IMR-90 (cell line): ENCODE measurements at regions not wholly inside any gene's neighbourhood (a gene's known extent, or its start where the extent isn't known, plus 50 kb on each side); places are given as distances from the start of the nearest gene placed in this dataset.

Experiments
- ATAC-seq: fragments of 200-7000 bp; cut with Tn5 transposase; 2 replicates; pipeline ENCODE4 v1.9.1; 2020; ENCODE audit warnings: low read depth, mild to moderate bottlenecking, moderate library complexity
- BruUV-seq: library from RNA; stranded (reverse); fragments of 400-500 nt; replicated peaks from 2 replicates; lab custom pipeline; 2021; lab: Mats Ljungman, UMichigan
- CTCF ChIA-PET: fragments of 300-600 bp; formaldehyde crosslinking; extraction: SDS; loops from one replicate; lab custom pipeline; 2021; ENCODE audit warnings: antibody characterized with exemption; lab: Yijun Ruan, JAX
- POLR2A ChIA-PET: fragments of 300-600 bp; sonication (Branson Sonifier 250); formaldehyde crosslinking; loops from one replicate; lab custom pipeline; 2022; ENCODE audit warnings: antibody characterized with exemption; ENCODE audit not compliant: unreplicated experiment; lab: Charles Lee
- DNase-seq: peaks from one replicate; pipeline ENCODE4 v3.0.0; 2013
- H2AFZ ChIP-seq: replicated peaks from 2 replicates; pipeline ENCODE3; 2013; ENCODE audit warnings: low read length, mild to moderate bottlenecking; ENCODE audit not compliant: poor library complexity
- H2AK5ac ChIP-seq: 2 replicates; pipeline ENCODE4 v1.6.1; 2013; ENCODE audit warnings: low read depth, low read length, inconsistent platforms
- H2AK9ac ChIP-seq: replicated peaks from 2 replicates; pipeline ENCODE3; 2013; ENCODE audit warnings: mild to moderate bottlenecking, low read depth, low read length, moderate library complexity; ENCODE audit not compliant: poor library complexity
- H2BK120ac ChIP-seq: 2 replicates; pipeline ENCODE4 v1.6.1; 2013; ENCODE audit warnings: low read depth, low read length, inconsistent platforms
- H2BK15ac ChIP-seq: 3 replicates; pipeline ENCODE4 v1.6.1; 2013; ENCODE audit warnings: low read depth, low read length, inconsistent platforms
- H2BK20ac ChIP-seq: 2 replicates; pipeline ENCODE4 v1.6.1; 2013; ENCODE audit warnings: low read depth, mild to moderate bottlenecking, inconsistent platforms, low read length, moderate library complexity
- H2BK5ac ChIP-seq: 2 replicates; pipeline ENCODE4 v1.6.1; 2013; ENCODE audit warnings: mild to moderate bottlenecking, low read depth, low read length, inconsistent platforms; ENCODE audit not compliant: poor library complexity, severe bottlenecking
- H3K14ac ChIP-seq: replicated peaks from 2 replicates; pipeline ENCODE4 v1.6.1; 2013; ENCODE audit warnings: low read depth, low read length, inconsistent platforms
- H3K18ac ChIP-seq: 2 replicates; pipeline ENCODE4 v1.6.1; 2013; ENCODE audit warnings: low read depth, low read length, control low read depth
- H3K23ac ChIP-seq: 2 replicates; pipeline ENCODE4 v1.6.1; 2013; ENCODE audit warnings: low read depth, low read length, inconsistent platforms
- H3K27ac ChIP-seq: 2 replicates; pipeline ENCODE4 v1.5.1; 2013; ENCODE audit warnings: mild to moderate bottlenecking, control low read depth, low read length; ENCODE audit not compliant: insufficient read depth
- H3K27me3 ChIP-seq: 2 replicates; pipeline ENCODE4 v1.6.1; 2013; ENCODE audit warnings: low read length; ENCODE audit not compliant: control insufficient read depth, insufficient read depth
- H3K36me3 ChIP-seq: 2 replicates; pipeline ENCODE4 v1.6.1; 2013; ENCODE audit warnings: low read length, mixed read lengths; ENCODE audit not compliant: control insufficient read depth, insufficient read depth
- H3K4ac ChIP-seq: 2 replicates; pipeline ENCODE4 v1.6.1; 2013; ENCODE audit warnings: low read depth, low read length, inconsistent platforms
- H3K4me1 ChIP-seq: 2 replicates; pipeline ENCODE4 v1.6.1; 2013; ENCODE audit warnings: low read length, mixed read lengths; ENCODE audit not compliant: control insufficient read depth, insufficient read depth
- H3K4me2 ChIP-seq: 2 replicates; pipeline ENCODE4 v1.6.1; 2013; ENCODE audit warnings: low read depth, mild to moderate bottlenecking, control low read depth, low read length, moderate library complexity
- H3K4me3 ChIP-seq: 2 replicates; pipeline ENCODE4 v1.5.1; 2013; ENCODE audit warnings: low read depth, mild to moderate bottlenecking, control low read depth, low read length, moderate library complexity; ENCODE audit not compliant: insufficient read depth
- H3K56ac ChIP-seq: 2 replicates; pipeline ENCODE4 v1.6.1; 2013; ENCODE audit warnings: low read length, inconsistent platforms; ENCODE audit not compliant: insufficient read depth; ENCODE audit errors: extremely low read depth
- H3K79me1 ChIP-seq, 2 experiments: 2 replicates each; pipeline ENCODE4 v1.6.1; 2013; ENCODE audit warnings: low read length in 2 of 2, inconsistent platforms in 1 of 2, low read depth in 1 of 2
- H3K9ac ChIP-seq: 2 replicates; pipeline ENCODE4 v1.6.1; 2013; ENCODE audit warnings: low read depth, low read length, control low read depth
- H3K9me1 ChIP-seq: 2 replicates; pipeline ENCODE4 v1.6.1; 2013; ENCODE audit warnings: low read length, inconsistent platforms; ENCODE audit not compliant: insufficient read depth
- H3K9me3 ChIP-seq: 2 replicates; pipeline ENCODE4 v1.6.1; 2013; ENCODE audit warnings: low read length; ENCODE audit not compliant: control insufficient read depth, insufficient read depth
- H4K20me1 ChIP-seq: 2 replicates; pipeline ENCODE4 v1.6.1; 2013; ENCODE audit warnings: low read length, inconsistent platforms; ENCODE audit not compliant: insufficient read depth
- H4K5ac ChIP-seq: 2 replicates; pipeline ENCODE4 v1.6.1; 2013; ENCODE audit warnings: mild to moderate bottlenecking, low read depth, low read length, control low read depth
- H4K8ac ChIP-seq, 2 experiments: 2 replicates each; pipeline ENCODE4 v1.6.1; 2013; ENCODE audit warnings: low read depth in 2 of 2, low read length in 2 of 2, control low read depth in 1 of 2, inconsistent platforms in 1 of 2
- H4K91ac ChIP-seq: 2 replicates; pipeline ENCODE4 v1.6.1; 2013; ENCODE audit warnings: low read depth, low read length, inconsistent platforms; ENCODE audit not compliant: insufficient read depth
- BHLHE40 ChIP-seq: fragments of 150-350 bp; IDR thresholded peaks from 2 replicates; pipeline ENCODE4 v1.6.1; 2016; ENCODE audit warnings: mild to moderate bottlenecking, low read depth, low read length
- CEBPB ChIP-seq: IDR thresholded peaks from 2 replicates; pipeline ENCODE4 v1.6.1; 2012; ENCODE audit warnings: low read depth, low read length, improper control_type of control experiment
- FOS ChIP-seq: fragments of 150-350 bp; IDR thresholded peaks from 2 replicates; pipeline ENCODE4 v1.6.1; 2016; ENCODE audit warnings: low read depth, low read length
- MAFK ChIP-seq: IDR thresholded peaks from 2 replicates; pipeline ENCODE4 v1.6.1; 2012; ENCODE audit warnings: low read depth, low read length, improper control_type of control experiment
- MAZ ChIP-seq: IDR thresholded peaks from 2 replicates; pipeline ENCODE4 v1.6.1; 2012; ENCODE audit warnings: low read depth, mild to moderate bottlenecking, low read length, improper control_type of control experiment, moderate library complexity, borderline replicate concordance
- MXI1 ChIP-seq: IDR thresholded peaks from 2 replicates; pipeline ENCODE4 v1.6.1; 2012; ENCODE audit warnings: low read depth, mild to moderate bottlenecking, low read length, moderate library complexity, borderline replicate concordance
- NFE2L2 ChIP-seq: fragments of 150-350 bp; IDR thresholded peaks from 2 replicates; pipeline ENCODE4 v1.6.1; 2016; ENCODE audit warnings: low read depth, mild to moderate bottlenecking, low read length
- POLR2A ChIP-seq: IDR thresholded peaks from 2 replicates; pipeline ENCODE4 v1.6.1; 2012; ENCODE audit warnings: mild to moderate bottlenecking, low read depth, low read length
- RAD21 ChIP-seq: IDR thresholded peaks from 2 replicates; pipeline ENCODE4 v1.6.1; 2012; ENCODE audit warnings: low read length, improper control_type of control experiment
- RCOR1 ChIP-seq: IDR thresholded peaks from 2 replicates; pipeline ENCODE4 v1.6.1; 2012; ENCODE audit warnings: mild to moderate bottlenecking, low read length, improper control_type of control experiment; ENCODE audit not compliant: insufficient replicate concordance
- RFX5 ChIP-seq: IDR thresholded peaks from 2 replicates; pipeline ENCODE4 v1.8.0; 2012; ENCODE audit warnings: low read depth, mild to moderate bottlenecking, low read length, moderate library complexity
- SMC3 ChIP-seq: fragments of 150-350 bp; IDR thresholded peaks from 2 replicates; pipeline ENCODE4 v1.6.1; 2016; ENCODE audit warnings: low read depth, mild to moderate bottlenecking, antibody characterized with exemption, low read length, moderate library complexity
- WGBS, 2 experiments: methylation state at CpG; one replicate each; pipeline versions ENCODE4 v1.1.5 to v1.1.7; 2013; ENCODE audit warnings: missing lambda C conversion rate in 2 of 2; ENCODE audit not compliant: insufficient read length in 1 of 2; ENCODE audit errors: extremely low coverage in 2 of 2; 5-methylcytosine and 5-hydroxymethylcytosine counted together
- dilution Hi-C: fragments of 300-500 bp; cut with HindIII; formaldehyde crosslinking; loops from one replicate; pipeline ENCODE4 v1.14.3; 2018; ENCODE audit warnings: low sequenced_read_pairs; ENCODE audit not compliant: unreplicated experiment
- in situ Hi-C: fragments of 300-500 bp; cut with MboI; formaldehyde crosslinking; loops from 3 replicates; pipeline ENCODE4 v1.14.3; 2019; ENCODE audit warnings: low sequenced_read_pairs, inconsistent platforms, mixed read lengths
- intact Hi-C: fragments of 100-400 bp; cut with micrococcal nuclease; formaldehyde crosslinking; loops from 2 replicates; pipeline ENCODE4 v1.10.0; 2022
- TF ChIP-seq, protein P1 (sequence below): conservative IDR thresholded peaks from 2 replicates; pipeline ENCODE4 v1.5.1; 2012; ENCODE audit warnings: mild to moderate bottlenecking, low read depth, low read length, improper control_type of control experiment
- TF ChIP-seq, protein P2 (sequence below): fragments of 150-350 bp; IDR thresholded peaks from 2 replicates; pipeline ENCODE4 v1.6.1; 2017; ENCODE audit warnings: mild to moderate bottlenecking, antibody characterized with exemption, low read length, low read depth
- TF ChIP-seq, protein P3 (sequence below): fragments of 150-350 bp; IDR thresholded peaks from 2 replicates; pipeline ENCODE4 v1.6.1; 2016; ENCODE audit warnings: low read depth, mild to moderate bottlenecking, low read length, moderate library complexity, borderline replicate concordance

DNA sequence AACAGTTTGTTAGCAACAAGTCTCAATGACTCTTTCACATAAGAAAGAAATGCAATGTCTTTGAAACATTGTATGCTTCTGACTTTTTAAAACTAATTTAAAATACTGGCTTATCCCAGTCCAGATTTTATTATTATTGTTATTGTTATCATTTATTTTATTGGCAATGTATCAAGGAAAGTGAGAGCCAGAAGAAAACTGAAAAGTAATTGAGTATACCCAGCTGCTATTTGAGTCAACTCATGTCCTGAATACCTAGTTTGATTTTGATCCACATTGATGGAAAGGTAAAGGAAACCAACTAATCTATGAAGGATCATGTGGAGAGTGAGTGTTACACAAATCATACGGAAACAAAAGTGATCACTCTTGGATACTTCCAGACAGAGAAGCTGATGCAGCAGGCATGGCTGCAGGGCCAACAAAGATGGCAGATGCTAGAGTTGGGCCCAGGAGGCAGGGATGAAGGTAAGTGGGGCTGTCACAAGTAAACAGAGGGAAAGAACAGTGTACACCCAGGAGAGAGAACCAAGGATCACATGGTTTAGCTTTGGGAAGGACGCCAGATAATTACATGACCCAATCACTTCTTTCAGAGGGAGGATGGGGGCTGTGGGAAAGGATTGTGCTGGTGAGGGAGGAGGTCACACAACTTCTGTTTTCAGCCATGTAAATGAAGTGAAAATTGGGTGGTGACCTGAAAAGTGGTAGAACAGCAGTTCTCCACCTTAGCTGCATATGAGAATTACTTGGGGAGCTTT lies 179.2 kb upstream of the NAMPT start:
- ChIA-PET POLR2A (no interaction called here), CTCF (interaction anchor here (1.1 to 2.5 kb wide), 2 partner anchors 47 to 287 kb away, joined by 4 to 16 read pairs; no protein-coding TSS in a partner anchor)
- Histone ChIP-seq H3K56ac (no peak overlapping the region), H2BK15ac (no peak overlapping the region), H2BK120ac (no peak overlapping the region), H4K20me1 (no peaks in the 10 kb centered on the region), H2BK20ac (no peak overlapping the region), H3K4me2 (no peak overlapping the region), H3K23ac (no peak overlapping the region), H2AK5ac (no peak overlapping the region; the same call in 1 of the 2 replicates), H2AFZ (no peak overlapping the region), H3K14ac (no peak overlapping the region), H3K79me1 (no peaks in the 10 kb centered on the region), H4K5ac (no peak overlapping the region), H3K27ac (no peak overlapping the region), H3K36me3 (no peaks in the 10 kb centered on the region), H4K8ac (no peak overlapping the region), H3K9me3 (no peaks in the 10 kb centered on the region), H2AK9ac (no peak overlapping the region), H4K91ac (no peak overlapping the region), H3K9ac (no peak overlapping the region), H3K4ac (0 out of 2 replicates have a peak overlapping the region, but pooled peaks have one; percentile 1), H3K18ac (no peak overlapping the region), H3K4me1 (no peaks in the 10 kb centered on the region), H3K27me3 (no peaks in the 10 kb centered on the region), H2BK5ac (no peak overlapping the region), H3K4me3 (no peak overlapping the region), H3K9me1 (no peaks in the 10 kb centered on the region; the same call in 1 of the 2 replicates)
- 71% methylated on average over 1 of the region's 2 CpGs; no CpG with 5 or more reads in 1 of the 2 experiments for WGBS, 2 experiments
- intact Hi-C loops (loop anchor here (2.0 kb wide), 2 partner anchors 197 to 273 kb away; partner anchors contain the start of gene CCDC71L), dilution Hi-C loops (no loop called here), in situ Hi-C loops (loop anchor here (5.0 to 10.0 kb wide), 2 partner anchors 189 to 287 kb away; no protein-coding TSS in a partner anchor)
- DNase-seq = no peak
- no peak for ATAC-seq
- no TSS peak for BruUV-seq
- TF ChIP-seq POLR2A (no peak), BHLHE40 (no peak), MAZ (no peak), RAD21 (no peak), MAFK (no peak), SMC3 (no peak), NFE2L2 (no peak), FOS (no peak), MXI1 (no peak), CEBPB (no peak), RCOR1 (no peak), RFX5 (no peak)
- TF ChIP-seq, protein P1, sequence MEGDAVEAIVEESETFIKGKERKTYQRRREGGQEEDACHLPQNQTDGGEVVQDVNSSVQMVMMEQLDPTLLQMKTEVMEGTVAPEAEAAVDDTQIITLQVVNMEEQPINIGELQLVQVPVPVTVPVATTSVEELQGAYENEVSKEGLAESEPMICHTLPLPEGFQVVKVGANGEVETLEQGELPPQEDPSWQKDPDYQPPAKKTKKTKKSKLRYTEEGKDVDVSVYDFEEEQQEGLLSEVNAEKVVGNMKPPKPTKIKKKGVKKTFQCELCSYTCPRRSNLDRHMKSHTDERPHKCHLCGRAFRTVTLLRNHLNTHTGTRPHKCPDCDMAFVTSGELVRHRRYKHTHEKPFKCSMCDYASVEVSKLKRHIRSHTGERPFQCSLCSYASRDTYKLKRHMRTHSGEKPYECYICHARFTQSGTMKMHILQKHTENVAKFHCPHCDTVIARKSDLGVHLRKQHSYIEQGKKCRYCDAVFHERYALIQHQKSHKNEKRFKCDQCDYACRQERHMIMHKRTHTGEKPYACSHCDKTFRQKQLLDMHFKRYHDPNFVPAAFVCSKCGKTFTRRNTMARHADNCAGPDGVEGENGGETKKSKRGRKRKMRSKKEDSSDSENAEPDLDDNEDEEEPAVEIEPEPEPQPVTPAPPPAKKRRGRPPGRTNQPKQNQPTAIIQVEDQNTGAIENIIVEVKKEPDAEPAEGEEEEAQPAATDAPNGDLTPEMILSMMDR = no peak
- TF ChIP-seq, protein P2, sequence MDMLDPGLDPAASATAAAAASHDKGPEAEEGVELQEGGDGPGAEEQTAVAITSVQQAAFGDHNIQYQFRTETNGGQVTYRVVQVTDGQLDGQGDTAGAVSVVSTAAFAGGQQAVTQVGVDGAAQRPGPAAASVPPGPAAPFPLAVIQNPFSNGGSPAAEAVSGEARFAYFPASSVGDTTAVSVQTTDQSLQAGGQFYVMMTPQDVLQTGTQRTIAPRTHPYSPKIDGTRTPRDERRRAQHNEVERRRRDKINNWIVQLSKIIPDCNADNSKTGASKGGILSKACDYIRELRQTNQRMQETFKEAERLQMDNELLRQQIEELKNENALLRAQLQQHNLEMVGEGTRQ = no peak
- TF ChIP-seq, protein P3, sequence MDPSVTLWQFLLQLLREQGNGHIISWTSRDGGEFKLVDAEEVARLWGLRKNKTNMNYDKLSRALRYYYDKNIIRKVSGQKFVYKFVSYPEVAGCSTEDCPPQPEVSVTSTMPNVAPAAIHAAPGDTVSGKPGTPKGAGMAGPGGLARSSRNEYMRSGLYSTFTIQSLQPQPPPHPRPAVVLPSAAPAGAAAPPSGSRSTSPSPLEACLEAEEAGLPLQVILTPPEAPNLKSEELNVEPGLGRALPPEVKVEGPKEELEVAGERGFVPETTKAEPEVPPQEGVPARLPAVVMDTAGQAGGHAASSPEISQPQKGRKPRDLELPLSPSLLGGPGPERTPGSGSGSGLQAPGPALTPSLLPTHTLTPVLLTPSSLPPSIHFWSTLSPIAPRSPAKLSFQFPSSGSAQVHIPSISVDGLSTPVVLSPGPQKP = no peak
